ENCODE measurements at regions not wholly inside any gene's neighbourhood (a gene's known extent, or its start where the extent isn't known, plus 50 kb on each side); places are given as distances from the start of the nearest gene placed in this dataset.

GRCh38 chr16:25411396-25412081, 153.9 kb upstream of the ZKSCAN2 start:
- H3K4me3 ChIP-seq (ENCODE audit: low read depth, low read length) = no peak overlapping the region
- DNase-seq (ENCODE audit: low read depth) = no peak
- TF ChIP-seq, protein P1, sequence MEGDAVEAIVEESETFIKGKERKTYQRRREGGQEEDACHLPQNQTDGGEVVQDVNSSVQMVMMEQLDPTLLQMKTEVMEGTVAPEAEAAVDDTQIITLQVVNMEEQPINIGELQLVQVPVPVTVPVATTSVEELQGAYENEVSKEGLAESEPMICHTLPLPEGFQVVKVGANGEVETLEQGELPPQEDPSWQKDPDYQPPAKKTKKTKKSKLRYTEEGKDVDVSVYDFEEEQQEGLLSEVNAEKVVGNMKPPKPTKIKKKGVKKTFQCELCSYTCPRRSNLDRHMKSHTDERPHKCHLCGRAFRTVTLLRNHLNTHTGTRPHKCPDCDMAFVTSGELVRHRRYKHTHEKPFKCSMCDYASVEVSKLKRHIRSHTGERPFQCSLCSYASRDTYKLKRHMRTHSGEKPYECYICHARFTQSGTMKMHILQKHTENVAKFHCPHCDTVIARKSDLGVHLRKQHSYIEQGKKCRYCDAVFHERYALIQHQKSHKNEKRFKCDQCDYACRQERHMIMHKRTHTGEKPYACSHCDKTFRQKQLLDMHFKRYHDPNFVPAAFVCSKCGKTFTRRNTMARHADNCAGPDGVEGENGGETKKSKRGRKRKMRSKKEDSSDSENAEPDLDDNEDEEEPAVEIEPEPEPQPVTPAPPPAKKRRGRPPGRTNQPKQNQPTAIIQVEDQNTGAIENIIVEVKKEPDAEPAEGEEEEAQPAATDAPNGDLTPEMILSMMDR (conservative IDR thresholded peaks at IDR 0.05; ENCODE audit: low read depth, low read length) = no peak

DNA sequence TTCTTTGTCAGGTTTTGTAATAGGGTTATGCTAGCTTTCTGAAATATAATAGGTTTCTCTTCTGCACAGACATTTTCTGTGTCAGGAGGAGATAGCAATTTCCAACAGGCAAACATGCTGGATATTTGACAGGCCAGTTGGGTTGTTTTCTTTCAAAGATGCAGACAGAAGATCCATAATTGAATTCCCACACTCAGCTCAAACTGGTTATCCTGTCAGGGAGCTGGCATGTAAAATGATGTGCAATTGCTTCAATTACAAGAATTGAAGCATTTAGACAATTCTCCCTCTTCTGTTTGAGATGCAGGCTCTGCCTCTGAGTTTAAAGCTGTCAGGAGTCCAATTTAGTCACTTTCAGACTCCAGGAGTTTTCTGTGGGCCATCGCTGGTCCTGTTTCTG, 146.2 kb upstream of the ZKSCAN2 start:
- DNase-seq (ENCODE audit: low read depth) = no peak
- no peak overlapping the region for H3K4me3 ChIP-seq (ENCODE audit: low read depth, low read length)
- TF ChIP-seq, protein P1 (conservative IDR thresholded peaks at IDR 0.05; ENCODE audit: low read depth, low read length) = no peak

DNA sequence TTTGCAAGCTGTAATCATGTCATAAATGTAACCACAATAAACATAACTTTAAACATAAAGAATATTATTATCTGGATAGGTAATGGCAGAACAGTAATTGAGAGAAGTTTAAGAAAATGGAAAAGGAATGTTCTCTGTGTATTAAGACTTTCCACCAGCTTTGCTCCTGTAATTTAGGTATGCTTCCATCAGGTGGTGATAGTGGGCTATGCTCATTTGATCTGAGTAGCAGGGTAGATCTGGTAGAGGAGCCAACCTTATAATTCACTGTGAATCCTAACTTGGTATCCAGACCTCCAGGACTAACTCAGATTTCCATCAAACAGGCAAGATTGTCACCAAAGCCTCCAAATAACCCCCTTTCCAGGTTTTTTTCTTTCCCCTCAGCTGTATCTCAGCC, 137.9 kb upstream of the ZKSCAN2 start:
- no peak overlapping the region for H3K4me3 ChIP-seq (ENCODE audit: low read depth, low read length)
- TF ChIP-seq, protein P1 (conservative IDR thresholded peaks at IDR 0.05; ENCODE audit: low read depth, low read length) = no peak
- no peak for DNase-seq (ENCODE audit: low read depth)

DNA sequence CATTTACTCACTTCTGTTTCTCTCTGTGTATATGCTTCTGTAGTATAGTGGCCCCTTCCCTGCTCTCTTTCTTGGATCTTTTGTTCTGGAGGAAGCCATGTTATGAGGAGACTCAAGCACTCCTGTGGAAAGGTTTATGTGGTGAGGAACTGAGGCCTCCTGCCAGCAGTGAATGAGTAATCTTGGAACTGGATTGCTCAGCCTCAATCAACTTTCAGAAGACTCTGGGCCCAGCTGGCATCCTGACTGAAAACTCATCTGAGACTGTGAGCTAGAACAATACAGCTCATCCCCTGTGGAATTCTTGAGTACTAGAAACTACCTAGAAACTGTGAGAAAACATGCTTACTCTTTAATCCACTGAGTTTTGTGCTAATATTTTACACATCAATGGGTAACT, 133.1 kb upstream of the ZKSCAN2 start:
- H3K4me3 ChIP-seq (ENCODE audit: low read depth, low read length) = no peak overlapping the region
- TF ChIP-seq, protein P1 (conservative IDR thresholded peaks at IDR 0.05; ENCODE audit: low read depth, low read length) = no peak
- no peak for DNase-seq (ENCODE audit: low read depth)

GRCh38 chr16:25374556-25374955, 116.9 kb upstream of the ZKSCAN2 start:
- no peak for DNase-seq (ENCODE audit: low read depth)
- TF ChIP-seq, protein P1 (conservative IDR thresholded peaks at IDR 0.05; ENCODE audit: low read depth, low read length) = no peak
- no peak overlapping the region for H3K4me3 ChIP-seq (ENCODE audit: low read depth, low read length)

- TF ChIP-seq, protein P1 (conservative IDR thresholded peaks at IDR 0.05; ENCODE audit: low read depth, low read length) = no peak
- no peak overlapping the region for H3K4me3 ChIP-seq (ENCODE audit: low read depth, low read length)
- DNase-seq (ENCODE audit: low read depth) = no peak
These were observed 115.1 kb upstream of the ZKSCAN2 start for GRCh38 chr16:25372716-25373115.

- TF ChIP-seq, protein P1 (conservative IDR thresholded peaks at IDR 0.05; ENCODE audit: low read depth, low read length) = no peak
- no peak overlapping the region for H3K4me3 ChIP-seq (ENCODE audit: low read depth, low read length)
- DNase-seq (ENCODE audit: low read depth) = no peak
These were observed 113.7 kb upstream of the ZKSCAN2 start for GRCh38 chr16:25371342-25371741.

Measured in choroid plexus epithelial cell (primary cell).